ENCODE measurements at regions not wholly inside any gene's neighbourhood (a gene's known extent, or its start where the extent isn't known, plus 50 kb on each side); places are given as distances from the start of the nearest gene placed in this dataset.

GRCh38 chr22:49590381-49590780 is 237.3 kb downstream of the BRD1 start:
- no peak overlapping the region for H3K27ac ChIP-seq (ENCODE audit: low read length)
- ChIA-PET CTCF (no interaction called here), POLR2A (no interaction called here)
- DNase-seq (ENCODE audit: low read depth, low spot score) (no peak), ATAC-seq (no peak)
- intact Hi-C loops (cut with micrococcal nuclease; ENCODE audit: unreplicated experiment), result no loop called here
- H3K27me3 ChIP-seq (ENCODE audit: control insufficient read depth, insufficient read depth, low read length), result no peaks in the 10 kb centered on the region
- no peak overlapping the region for H3K4me3 ChIP-seq (ENCODE audit: low read depth in 2 of 2, low read length in 2 of 2)
- in situ Hi-C loops (cut with HindIII; ENCODE audit: low pct_unique_long_range_greater_than_20kb, low sequenced_read_pairs), result no loop called here
- no peaks in the 10 kb centered on the region for H3K4me1 ChIP-seq (ENCODE audit: control insufficient read depth, insufficient read depth, low read length)
- no TSS peak for BruUV-seq (replicated peaks)
- H3K36me3 ChIP-seq (ENCODE audit: control insufficient read depth, insufficient read depth, low read length), result no peaks in the 10 kb centered on the region
- H3K9me3 ChIP-seq (ENCODE audit: control insufficient read depth, insufficient read depth, low read depth, low read length), result no peaks in the 10 kb centered on the region
- TF ChIP-seq CTCF (IDR thresholded peaks at IDR 0.05) (no peak), TCF7L2 (IDR thresholded peaks at IDR 0.05; ENCODE audit: low read depth, low read length) (no peak), SIN3A (IDR thresholded peaks at IDR 0.05; ENCODE audit: borderline replicate concordance, insufficient read depth, low read depth, low read length) (no peak), POLR2AphosphoS5 (IDR thresholded peaks at IDR 0.05; ENCODE audit: low read depth, low read length) (no peak)
- TF ChIP-seq, protein P1, sequence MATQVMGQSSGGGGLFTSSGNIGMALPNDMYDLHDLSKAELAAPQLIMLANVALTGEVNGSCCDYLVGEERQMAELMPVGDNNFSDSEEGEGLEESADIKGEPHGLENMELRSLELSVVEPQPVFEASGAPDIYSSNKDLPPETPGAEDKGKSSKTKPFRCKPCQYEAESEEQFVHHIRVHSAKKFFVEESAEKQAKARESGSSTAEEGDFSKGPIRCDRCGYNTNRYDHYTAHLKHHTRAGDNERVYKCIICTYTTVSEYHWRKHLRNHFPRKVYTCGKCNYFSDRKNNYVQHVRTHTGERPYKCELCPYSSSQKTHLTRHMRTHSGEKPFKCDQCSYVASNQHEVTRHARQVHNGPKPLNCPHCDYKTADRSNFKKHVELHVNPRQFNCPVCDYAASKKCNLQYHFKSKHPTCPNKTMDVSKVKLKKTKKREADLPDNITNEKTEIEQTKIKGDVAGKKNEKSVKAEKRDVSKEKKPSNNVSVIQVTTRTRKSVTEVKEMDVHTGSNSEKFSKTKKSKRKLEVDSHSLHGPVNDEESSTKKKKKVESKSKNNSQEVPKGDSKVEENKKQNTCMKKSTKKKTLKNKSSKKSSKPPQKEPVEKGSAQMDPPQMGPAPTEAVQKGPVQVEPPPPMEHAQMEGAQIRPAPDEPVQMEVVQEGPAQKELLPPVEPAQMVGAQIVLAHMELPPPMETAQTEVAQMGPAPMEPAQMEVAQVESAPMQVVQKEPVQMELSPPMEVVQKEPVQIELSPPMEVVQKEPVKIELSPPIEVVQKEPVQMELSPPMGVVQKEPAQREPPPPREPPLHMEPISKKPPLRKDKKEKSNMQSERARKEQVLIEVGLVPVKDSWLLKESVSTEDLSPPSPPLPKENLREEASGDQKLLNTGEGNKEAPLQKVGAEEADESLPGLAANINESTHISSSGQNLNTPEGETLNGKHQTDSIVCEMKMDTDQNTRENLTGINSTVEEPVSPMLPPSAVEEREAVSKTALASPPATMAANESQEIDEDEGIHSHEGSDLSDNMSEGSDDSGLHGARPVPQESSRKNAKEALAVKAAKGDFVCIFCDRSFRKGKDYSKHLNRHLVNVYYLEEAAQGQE (IDR thresholded peaks at IDR 0.05; ENCODE audit: insufficient read depth in 1 of 2, low read depth in 2 of 2, low read length in 1 of 2), result no peak

DNA sequence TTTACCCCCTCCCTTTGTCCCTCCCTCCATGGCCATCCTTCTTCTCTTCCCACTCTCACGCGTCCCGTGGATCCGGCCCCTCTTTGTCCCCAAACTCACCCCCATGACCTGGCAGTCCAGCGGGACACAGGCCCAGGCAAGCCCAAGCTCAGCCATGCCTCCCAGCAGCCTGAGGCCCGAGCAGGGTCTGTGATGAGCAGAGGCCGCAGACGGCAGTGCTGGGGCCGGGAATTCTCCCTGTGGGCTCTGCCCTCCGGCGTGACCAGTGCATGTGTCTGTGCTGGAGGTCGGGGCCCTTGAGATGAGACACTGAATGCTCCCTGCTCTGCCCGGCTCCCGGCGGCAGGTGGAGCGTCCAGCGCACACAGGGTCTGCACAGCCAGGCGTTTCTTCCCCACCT is 237.9 kb downstream of the BRD1 start:
- no peaks in the 10 kb centered on the region for H3K36me3 ChIP-seq (ENCODE audit: control insufficient read depth, insufficient read depth, low read length)
- CTCF ChIA-PET, result no interaction called here
- H3K27ac ChIP-seq (ENCODE audit: low read length), result no peak overlapping the region
- no peaks in the 10 kb centered on the region for H3K4me1 ChIP-seq (ENCODE audit: control insufficient read depth, insufficient read depth, low read length)
- no peaks in the 10 kb centered on the region for H3K27me3 ChIP-seq (ENCODE audit: control insufficient read depth, insufficient read depth, low read length)
- intact Hi-C loops (cut with micrococcal nuclease; ENCODE audit: unreplicated experiment), result no loop called here
- ATAC-seq, result no peak
- no peak overlapping the region for H3K4me3 ChIP-seq (ENCODE audit: low read depth in 2 of 2, low read length in 2 of 2)
- in situ Hi-C loops (cut with HindIII; ENCODE audit: low pct_unique_long_range_greater_than_20kb, low sequenced_read_pairs), result no loop called here
- no TSS peak for BruUV-seq (replicated peaks)
- POLR2A ChIA-PET, result no interaction called here
- DNase-seq (ENCODE audit: low read depth, low spot score), result no peak
- no peak for TF ChIP-seq SIN3A (IDR thresholded peaks at IDR 0.05; ENCODE audit: borderline replicate concordance, insufficient read depth, low read depth, low read length)
- TF ChIP-seq CTCF (IDR thresholded peaks at IDR 0.05), result no peak
- TF ChIP-seq, protein P1 (IDR thresholded peaks at IDR 0.05; ENCODE audit: insufficient read depth in 1 of 2, low read depth in 2 of 2, low read length in 1 of 2), result no peak
- TF ChIP-seq TCF7L2 (IDR thresholded peaks at IDR 0.05; ENCODE audit: low read depth, low read length), result no peak
- TF ChIP-seq POLR2AphosphoS5 (IDR thresholded peaks at IDR 0.05; ENCODE audit: low read depth, low read length), result no peak
- H3K9me3 ChIP-seq (ENCODE audit: control insufficient read depth, insufficient read depth, low read depth, low read length), result no peaks in the 10 kb centered on the region

All from Panc1 (cell line).